ENCODE measurements at regions not wholly inside any gene's neighbourhood (a gene's known extent, or its start where the extent isn't known, plus 50 kb on each side); places are given as distances from the start of the nearest gene placed in this dataset.

DNA sequence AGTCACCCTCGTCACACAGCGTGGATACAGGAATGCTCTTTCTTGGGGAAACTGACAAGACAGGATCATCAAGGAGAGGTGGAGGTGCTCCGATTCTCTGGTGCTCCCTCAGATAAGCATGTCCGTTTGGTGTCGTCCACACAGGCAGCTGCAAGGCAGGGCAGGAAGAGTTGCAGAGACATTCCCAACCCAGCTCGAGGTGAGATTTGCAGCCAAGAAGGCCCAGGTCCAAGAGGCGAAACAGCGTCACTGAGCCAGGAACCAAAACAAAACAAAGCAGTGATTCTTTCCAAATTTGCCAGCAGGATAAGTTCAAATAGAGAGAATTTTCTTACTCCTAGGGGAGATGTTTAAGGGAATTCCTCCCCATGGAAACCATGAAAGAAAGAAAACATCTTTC lies 386.5 kb upstream of the PFKP start:
- Histone ChIP-seq H3K27ac (ENCODE audit: extremely low read depth, low read depth, low read length) (no peak overlapping the region), H3K9me3 (ENCODE audit: control insufficient read depth, insufficient read depth, low read depth, low read length) (no peaks in the 10 kb centered on the region), H3K36me3 (ENCODE audit: control insufficient read depth in 2 of 2, insufficient read depth in 1 of 2, low read length in 2 of 2) (no peaks in the 10 kb centered on the region), H3K4me3 (ENCODE audit: low read depth, low read length) (no peak overlapping the region), H3K4me1 (ENCODE audit: control insufficient read depth, insufficient read depth, low read length) (no peaks in the 10 kb centered on the region)
- ChIA-PET CTCF (no interaction called here), POLR2A (no interaction called here)
- TF ChIP-seq ZNF488 (tag by site-specific recombination; IDR thresholded peaks at IDR 0.05) (no peak), ZNF394 (tag by site-specific recombination; IDR thresholded peaks at IDR 0.05; ENCODE audit: borderline replicate concordance) (no peak), ZBTB7A (tag by site-specific recombination; IDR thresholded peaks at IDR 0.05; ENCODE audit: low read depth) (no peak), ZNF114 (tag by site-specific recombination; IDR thresholded peaks at IDR 0.05) (no peak)

GRCh38 chr10:2679646-2680045 lies 387.7 kb upstream of the PFKP start:
- Histone ChIP-seq H3K4me3 (ENCODE audit: low read depth, low read length) (no peak overlapping the region), H3K9me3 (ENCODE audit: control insufficient read depth, insufficient read depth, low read depth, low read length) (no peaks in the 10 kb centered on the region), H3K36me3 (ENCODE audit: control insufficient read depth in 2 of 2, insufficient read depth in 1 of 2, low read length in 2 of 2) (no peaks in the 10 kb centered on the region), H3K4me1 (ENCODE audit: control insufficient read depth, insufficient read depth, low read length) (no peaks in the 10 kb centered on the region), H3K27ac (ENCODE audit: extremely low read depth, low read depth, low read length) (no peak overlapping the region)
- ChIA-PET CTCF (no interaction called here), POLR2A (no interaction called here)
- TF ChIP-seq ZBTB48 (tag by site-specific recombination; IDR thresholded peaks at IDR 0.05) = no peak
- no peak for TF ChIP-seq KLF8 (tag by site-specific recombination; IDR thresholded peaks at IDR 0.05)
- no peak for TF ChIP-seq ZNF175 (tag by site-specific recombination; IDR thresholded peaks at IDR 0.05)
- TF ChIP-seq ZNF549 (tag by site-specific recombination; IDR thresholded peaks at IDR 0.05) = no peak
- no peak for TF ChIP-seq WT1 (tag by site-specific recombination; IDR thresholded peaks at IDR 0.05)
- no peak for TF ChIP-seq ZNF544 (tag by site-specific recombination; IDR thresholded peaks at IDR 0.05)
- TF ChIP-seq ZEB2 (tag by site-specific recombination; IDR thresholded peaks at IDR 0.05) = no peak
- TF ChIP-seq ZNF394 (tag by site-specific recombination; IDR thresholded peaks at IDR 0.05; ENCODE audit: borderline replicate concordance) = no peak
- no peak for TF ChIP-seq ZBTB11 (tag by site-specific recombination; conservative IDR thresholded peaks at IDR 0.05; ENCODE audit: low read depth)
- TF ChIP-seq ZNF423 (tag by site-specific recombination; IDR thresholded peaks at IDR 0.05) = no peak

GRCh38 chr10:2676455-2676854 lies 390.9 kb upstream of the PFKP start:
- ChIA-PET POLR2A (no interaction called here), CTCF (no interaction called here)
- Histone ChIP-seq H3K4me3 (ENCODE audit: low read depth, low read length) (no peak overlapping the region), H3K4me1 (ENCODE audit: control insufficient read depth, insufficient read depth, low read length) (no peaks in the 10 kb centered on the region), H3K36me3 (ENCODE audit: control insufficient read depth in 2 of 2, insufficient read depth in 1 of 2, low read length in 2 of 2) (no peaks in the 10 kb centered on the region), H3K9me3 (ENCODE audit: control insufficient read depth, insufficient read depth, low read depth, low read length) (no peaks in the 10 kb centered on the region), H3K27ac (ENCODE audit: extremely low read depth, low read depth, low read length) (no peak overlapping the region)
- TF ChIP-seq ZNF600 (tag by site-specific recombination; IDR thresholded peaks at IDR 0.05) = no peak
- TF ChIP-seq ZNF623 (tag by site-specific recombination; IDR thresholded peaks at IDR 0.05) = no peak
- TF ChIP-seq SP2 (tag by site-specific recombination; IDR thresholded peaks at IDR 0.05) = no peak
- TF ChIP-seq ZNF16 (tag by site-specific recombination; IDR thresholded peaks at IDR 0.05; ENCODE audit: low read depth) = no peak
- no peak for TF ChIP-seq ZNF280D (tag by site-specific recombination; IDR thresholded peaks at IDR 0.05)
- TF ChIP-seq HOXA7 (CRISPR knock-in tag; IDR thresholded peaks at IDR 0.05; ENCODE audit: borderline replicate concordance) = no peak
- TF ChIP-seq ATF2 (tag by site-specific recombination; IDR thresholded peaks at IDR 0.05; ENCODE audit: low read depth) = no peak
- no peak for TF ChIP-seq ZNF140 (tag by site-specific recombination; IDR thresholded peaks at IDR 0.05)
